ENCODE measurements at regions not wholly inside any gene's neighbourhood (a gene's known extent, or its start where the extent isn't known, plus 50 kb on each side); places are given as distances from the start of the nearest gene placed in this dataset.

- WGBS = 69% methylated on average over 2 of the region's 2 CpGs
- no peak for DNase-seq (ENCODE audit: low spot score)
- Histone ChIP-seq H3K4me3 (no peak overlapping the region), H3K27ac (no peak overlapping the region), H3K27me3 (replicated peaks; ENCODE audit: insufficient read depth) (no peaks in the 10 kb centered on the region), H3K36me3 (no peaks in the 10 kb centered on the region), H3K4me1 (replicated peaks) (no peaks in the 10 kb centered on the region), H3K9me3 (no peaks in the 10 kb centered on the region)
- intact Hi-C loops (cut with DNase I) = no loop called here
- TF ChIP-seq POLR2AphosphoS5 (IDR thresholded peaks at IDR 0.05) (no peak), POLR2A (IDR thresholded peaks at IDR 0.05) (no peak)
- TF ChIP-seq, protein P1, sequence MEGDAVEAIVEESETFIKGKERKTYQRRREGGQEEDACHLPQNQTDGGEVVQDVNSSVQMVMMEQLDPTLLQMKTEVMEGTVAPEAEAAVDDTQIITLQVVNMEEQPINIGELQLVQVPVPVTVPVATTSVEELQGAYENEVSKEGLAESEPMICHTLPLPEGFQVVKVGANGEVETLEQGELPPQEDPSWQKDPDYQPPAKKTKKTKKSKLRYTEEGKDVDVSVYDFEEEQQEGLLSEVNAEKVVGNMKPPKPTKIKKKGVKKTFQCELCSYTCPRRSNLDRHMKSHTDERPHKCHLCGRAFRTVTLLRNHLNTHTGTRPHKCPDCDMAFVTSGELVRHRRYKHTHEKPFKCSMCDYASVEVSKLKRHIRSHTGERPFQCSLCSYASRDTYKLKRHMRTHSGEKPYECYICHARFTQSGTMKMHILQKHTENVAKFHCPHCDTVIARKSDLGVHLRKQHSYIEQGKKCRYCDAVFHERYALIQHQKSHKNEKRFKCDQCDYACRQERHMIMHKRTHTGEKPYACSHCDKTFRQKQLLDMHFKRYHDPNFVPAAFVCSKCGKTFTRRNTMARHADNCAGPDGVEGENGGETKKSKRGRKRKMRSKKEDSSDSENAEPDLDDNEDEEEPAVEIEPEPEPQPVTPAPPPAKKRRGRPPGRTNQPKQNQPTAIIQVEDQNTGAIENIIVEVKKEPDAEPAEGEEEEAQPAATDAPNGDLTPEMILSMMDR (IDR thresholded peaks at IDR 0.05) = no peak
Measured at GRCh38 chr6:86142326-86142725, 499.6 kb upstream of the SYNCRIP start.

DNA sequence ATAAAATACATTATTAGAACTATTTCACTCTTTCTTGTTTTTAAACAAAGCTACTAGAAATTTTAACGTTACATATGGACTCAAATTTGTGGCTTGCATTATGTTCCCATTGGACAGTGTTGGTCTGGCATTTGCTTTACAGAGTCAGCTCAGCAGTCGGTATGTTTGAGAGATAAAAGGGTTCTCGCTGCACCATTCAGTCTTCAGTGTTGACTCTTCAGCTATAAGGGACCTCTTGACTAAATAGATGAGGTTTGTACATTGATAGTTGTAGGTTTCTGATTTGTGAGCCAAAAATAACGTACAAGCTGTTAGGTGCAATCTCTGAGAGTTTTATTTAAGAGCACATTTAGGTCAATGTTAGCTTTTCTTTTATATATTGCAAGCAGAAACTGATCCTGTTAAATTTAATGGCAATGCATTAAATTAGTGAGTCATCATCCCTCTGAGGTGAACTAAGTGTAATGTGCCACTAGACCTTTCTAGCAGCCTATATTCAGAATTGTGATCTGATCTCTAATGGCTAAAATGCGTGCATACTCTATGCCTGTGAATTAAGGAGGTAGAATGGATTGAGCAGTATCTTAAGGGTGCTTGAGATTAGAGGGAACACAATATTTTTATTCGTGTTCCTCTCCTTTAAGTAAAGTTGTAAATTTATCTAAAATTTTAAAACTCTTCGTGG lies 485.6 kb upstream of the SYNCRIP start:
- no peak overlapping the region for H3K4me3 ChIP-seq
- H3K9me3 ChIP-seq = no peaks in the 10 kb centered on the region
- intact Hi-C loops (cut with DNase I) = no loop called here
- no peaks in the 10 kb centered on the region for H3K27me3 ChIP-seq (replicated peaks; ENCODE audit: insufficient read depth)
- TF ChIP-seq POLR2AphosphoS5 (IDR thresholded peaks at IDR 0.05) (no peak), POLR2A (IDR thresholded peaks at IDR 0.05) (no peak)
- TF ChIP-seq, protein P1 (IDR thresholded peaks at IDR 0.05) = no peak
- H3K36me3 ChIP-seq = no peaks in the 10 kb centered on the region
- no peak for DNase-seq (ENCODE audit: low spot score)
- H3K27ac ChIP-seq = no peak overlapping the region
- H3K4me1 ChIP-seq (replicated peaks) = no peaks in the 10 kb centered on the region
- 24% methylated on average over 7 of the region's 7 CpGs for WGBS

DNA sequence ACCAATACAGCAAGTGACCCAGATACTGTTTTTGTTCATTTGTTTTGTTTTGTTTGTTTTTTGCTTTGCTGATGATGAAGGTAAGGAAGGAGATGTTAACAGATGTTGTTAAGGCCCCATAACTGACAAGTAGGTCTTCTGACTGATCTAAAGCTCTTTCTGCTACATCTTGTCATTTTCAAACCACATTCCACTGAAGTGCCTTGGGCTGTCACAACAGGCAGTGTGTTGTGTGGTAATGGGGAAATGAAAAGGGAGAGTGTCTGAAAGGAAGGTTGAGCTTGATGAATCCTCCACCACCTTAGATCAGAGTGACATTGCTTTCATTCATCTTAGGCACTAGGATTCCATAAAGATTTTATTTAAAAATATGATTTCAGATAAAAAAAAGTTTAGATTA lies 479.4 kb upstream of the SYNCRIP start:
- no peaks in the 10 kb centered on the region for H3K27me3 ChIP-seq (replicated peaks; ENCODE audit: insufficient read depth)
- TF ChIP-seq POLR2A (IDR thresholded peaks at IDR 0.05) (no peak), POLR2AphosphoS5 (IDR thresholded peaks at IDR 0.05) (no peak)
- TF ChIP-seq, protein P1 (IDR thresholded peaks at IDR 0.05) = no peak
- intact Hi-C loops (cut with DNase I) = no loop called here

DNA sequence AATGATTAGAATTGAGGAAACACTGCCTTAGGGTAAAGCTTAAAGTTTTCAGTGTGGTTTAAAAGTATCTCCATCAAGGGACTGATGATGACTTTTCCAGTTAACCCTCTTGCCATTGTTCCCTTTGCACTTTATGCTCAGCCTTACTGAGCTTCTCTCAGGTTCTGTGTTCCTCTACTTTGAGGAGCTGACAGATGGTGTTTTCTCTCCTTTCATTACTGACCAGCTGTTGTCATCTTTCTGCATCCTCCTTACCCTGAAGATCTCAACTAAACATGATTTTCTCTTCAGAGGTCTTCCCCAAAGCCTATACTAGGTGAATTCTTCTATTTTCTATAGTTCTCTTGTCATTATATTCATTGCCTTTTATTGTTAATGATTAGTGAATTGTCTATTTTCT lies 475.6 kb upstream of the SYNCRIP start:
- no peaks in the 10 kb centered on the region for H3K36me3 ChIP-seq

More for the DNA sequence above, 479.4 kb upstream of the SYNCRIP start:
- H3K9me3 ChIP-seq = no peaks in the 10 kb centered on the region
- H3K36me3 ChIP-seq = no peaks in the 10 kb centered on the region
- no peaks in the 10 kb centered on the region for H3K4me1 ChIP-seq (replicated peaks)
- DNase-seq (ENCODE audit: low spot score) = no peak
- H3K4me3 ChIP-seq = no peak overlapping the region
- no peak overlapping the region for H3K27ac ChIP-seq

DNA sequence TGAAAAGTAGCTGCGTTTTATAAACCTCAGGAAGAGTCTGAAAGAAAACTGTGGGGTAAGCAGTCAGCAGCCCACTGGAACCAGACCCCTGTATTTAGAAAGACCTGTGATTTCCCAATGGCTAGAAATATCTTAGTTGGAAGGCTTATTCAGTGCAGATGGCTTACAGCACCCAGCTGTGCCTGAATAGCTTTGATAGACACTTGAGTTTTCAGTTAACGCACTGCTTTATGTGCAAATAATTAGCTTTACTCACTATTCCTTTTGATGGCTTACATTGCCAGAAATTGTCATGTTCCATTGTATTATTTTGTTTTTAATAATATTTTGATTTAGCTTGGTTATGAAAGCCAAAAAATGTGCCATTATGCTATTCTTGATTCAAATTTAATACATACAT lies 465.3 kb upstream of the SYNCRIP start:
- intact Hi-C loops (cut with DNase I) = no loop called here
- TF ChIP-seq, protein P1 (IDR thresholded peaks at IDR 0.05) = no peak
- TF ChIP-seq POLR2AphosphoS5 (IDR thresholded peaks at IDR 0.05) (no peak), POLR2A (IDR thresholded peaks at IDR 0.05) (no peak)
- no peak for DNase-seq (ENCODE audit: low spot score)
- H3K27ac ChIP-seq = no peak overlapping the region
- H3K9me3 ChIP-seq = no peaks in the 10 kb centered on the region
- no peaks in the 10 kb centered on the region for H3K36me3 ChIP-seq
- H3K4me3 ChIP-seq = no peak overlapping the region
- H3K27me3 ChIP-seq (replicated peaks; ENCODE audit: insufficient read depth) = no peaks in the 10 kb centered on the region
- H3K4me1 ChIP-seq (replicated peaks) = no peaks in the 10 kb centered on the region
- WGBS = 83% methylated on average over 2 of the region's 2 CpGs

More for the DNA sequence above, 475.6 kb upstream of the SYNCRIP start:
- intact Hi-C loops (cut with DNase I) = no loop called here
- H3K4me1 ChIP-seq (replicated peaks) = no peaks in the 10 kb centered on the region
- H3K9me3 ChIP-seq = no peaks in the 10 kb centered on the region
- TF ChIP-seq POLR2AphosphoS5 (IDR thresholded peaks at IDR 0.05) (no peak), POLR2A (IDR thresholded peaks at IDR 0.05) (no peak)
- TF ChIP-seq, protein P1 (IDR thresholded peaks at IDR 0.05) = no peak
- H3K27ac ChIP-seq = no peak overlapping the region
- H3K4me3 ChIP-seq = no peak overlapping the region
- DNase-seq (ENCODE audit: low spot score) = no peak
- H3K27me3 ChIP-seq (replicated peaks; ENCODE audit: insufficient read depth) = no peaks in the 10 kb centered on the region

Data from prostate gland (tissue), 2 donors.